ENCODE measurements at regions not wholly inside any gene's neighbourhood (a gene's known extent, or its start where the extent isn't known, plus 50 kb on each side); places are given as distances from the start of the nearest gene placed in this dataset.

DNA sequence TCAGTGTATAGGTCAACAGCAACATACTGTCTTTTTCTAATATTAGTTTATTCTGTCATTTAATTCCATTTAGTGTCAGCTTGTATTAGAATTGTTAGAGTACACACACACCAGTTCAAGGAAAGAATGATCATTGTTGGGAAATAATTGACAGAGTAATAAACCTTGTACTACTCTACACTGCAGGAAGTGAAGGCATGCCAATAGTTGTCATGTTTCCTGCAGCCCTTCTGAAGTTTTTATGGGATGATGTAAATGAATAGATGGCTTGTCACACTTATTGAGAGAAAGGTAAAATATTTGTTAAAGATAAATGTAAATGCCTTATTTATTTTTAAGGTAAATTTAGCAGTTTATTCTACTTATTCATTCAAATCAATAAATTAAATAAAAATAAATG is 306.9 kb upstream of the KLHL1 start:
- TF ChIP-seq, protein P1, sequence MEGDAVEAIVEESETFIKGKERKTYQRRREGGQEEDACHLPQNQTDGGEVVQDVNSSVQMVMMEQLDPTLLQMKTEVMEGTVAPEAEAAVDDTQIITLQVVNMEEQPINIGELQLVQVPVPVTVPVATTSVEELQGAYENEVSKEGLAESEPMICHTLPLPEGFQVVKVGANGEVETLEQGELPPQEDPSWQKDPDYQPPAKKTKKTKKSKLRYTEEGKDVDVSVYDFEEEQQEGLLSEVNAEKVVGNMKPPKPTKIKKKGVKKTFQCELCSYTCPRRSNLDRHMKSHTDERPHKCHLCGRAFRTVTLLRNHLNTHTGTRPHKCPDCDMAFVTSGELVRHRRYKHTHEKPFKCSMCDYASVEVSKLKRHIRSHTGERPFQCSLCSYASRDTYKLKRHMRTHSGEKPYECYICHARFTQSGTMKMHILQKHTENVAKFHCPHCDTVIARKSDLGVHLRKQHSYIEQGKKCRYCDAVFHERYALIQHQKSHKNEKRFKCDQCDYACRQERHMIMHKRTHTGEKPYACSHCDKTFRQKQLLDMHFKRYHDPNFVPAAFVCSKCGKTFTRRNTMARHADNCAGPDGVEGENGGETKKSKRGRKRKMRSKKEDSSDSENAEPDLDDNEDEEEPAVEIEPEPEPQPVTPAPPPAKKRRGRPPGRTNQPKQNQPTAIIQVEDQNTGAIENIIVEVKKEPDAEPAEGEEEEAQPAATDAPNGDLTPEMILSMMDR (IDR thresholded peaks at IDR 0.05): no peak
- no peak for TF ChIP-seq POLR2A (IDR thresholded peaks at IDR 0.05)

Data from ovary (tissue), 3 donors.